H1 (cell line): ENCODE measurements at regions not wholly inside any gene's neighbourhood (a gene's known extent, or its start where the extent isn't known, plus 50 kb on each side); places are given as distances from the start of the nearest gene placed in this dataset.

Experiments
- CTCF ChIA-PET: fragments of 300-600 bp; sonication (Branson Sonifier 250); formaldehyde crosslinking; loops from one replicate; lab custom pipeline; 2021; ENCODE audit not compliant: partially characterized antibody; lab: Charles Lee
- POLR2A ChIA-PET: fragments of 300-600 bp; sonication (Branson Sonifier 250); formaldehyde crosslinking; loops from one replicate; lab custom pipeline; 2021; ENCODE audit warnings: inconsistent platforms; ENCODE audit not compliant: partially characterized antibody; lab: Charles Lee
- DNase-seq, 2 experiments: peaks; one replicate each; pipeline versions ENCODE4 v3.0.0 to v3.0.0-alpha.2; 2010 to 2022; ENCODE audit warnings: low spot score in 2 of 2, low read depth in 1 of 2, mixed read lengths in 1 of 2
- FAIRE-seq: peaks from 2 replicates; lab custom pipeline; 2011; peaks lifted over from hg19 to GRCh38; lab: Jason Lieb, UNC
- H2AFZ ChIP-seq: 2 replicates; pipeline ENCODE4 v1.8.1; 2012; ENCODE audit warnings: low read length, inconsistent platforms
- H2AK5ac ChIP-seq: 2 replicates; pipeline ENCODE4 v1.6.1; 2013; ENCODE audit warnings: low read depth, low read length
- H2BK120ac ChIP-seq: replicated peaks from 2 replicates; pipeline ENCODE3; 2013; ENCODE audit warnings: low read depth, low read length, inconsistent platforms
- H2BK12ac ChIP-seq: 2 replicates; pipeline ENCODE4 v1.6.1; 2013; ENCODE audit warnings: low read depth, low read length
- H2BK15ac ChIP-seq: 2 replicates; pipeline ENCODE4 v1.6.1; 2013; ENCODE audit warnings: low read length
- H2BK20ac ChIP-seq: 2 replicates; pipeline ENCODE4 v1.6.1; 2013; ENCODE audit warnings: low read length
- H2BK5ac ChIP-seq: 2 replicates; pipeline ENCODE4 v1.6.1; 2013; ENCODE audit warnings: low read depth, low read length
- H3K14ac ChIP-seq: 2 replicates; pipeline ENCODE4 v1.6.1; 2013; ENCODE audit warnings: inconsistent platforms; ENCODE audit not compliant: insufficient read length
- H3K18ac ChIP-seq: 2 replicates; pipeline ENCODE4 v1.6.1; 2013; ENCODE audit warnings: low read length; ENCODE audit errors: extremely low read depth
- H3K23ac ChIP-seq: 2 replicates; pipeline ENCODE4 v1.6.1; 2013; ENCODE audit warnings: inconsistent platforms; ENCODE audit not compliant: insufficient read length
- H3K23me2 ChIP-seq: 2 replicates; pipeline ENCODE4 v1.6.1; 2013; ENCODE audit warnings: low read depth, low read length
- H3K27ac ChIP-seq: 2 replicates; pipeline ENCODE4 v1.6.1; 2011; ENCODE audit warnings: low read depth, low read length, inconsistent platforms
- H3K27me3 ChIP-seq, 4 experiments: replicated peaks in 1 of 4; 1 replicate in 1 of 4; 2 replicates in 3 of 4; pipeline versions ENCODE4 v1.6.1 to v1.8.1; 2011 to 2013; ENCODE audit warnings: low read length in 3 of 4, mild to moderate bottlenecking in 3 of 4, inconsistent platforms in 2 of 4, mixed read lengths in 2 of 4, moderate library complexity in 1 of 4; ENCODE audit not compliant: control insufficient read depth in 3 of 4, insufficient read depth in 3 of 4; ENCODE audit errors: extremely low read depth in 1 of 4
- H3K36me3 ChIP-seq, 4 experiments: 2 replicates each; pipeline versions ENCODE4 v1.6.1 to v1.8.1; 2011 to 2013; ENCODE audit warnings: mild to moderate bottlenecking in 4 of 4, low read length in 3 of 4, moderate library complexity in 2 of 4, control low read depth in 1 of 4, inconsistent platforms in 1 of 4; ENCODE audit not compliant: insufficient read depth in 4 of 4, control insufficient read depth in 2 of 4
- H3K4ac ChIP-seq: replicated peaks from 2 replicates; pipeline ENCODE3; 2013; ENCODE audit warnings: low read length, low read depth, mixed read lengths, inconsistent platforms; ENCODE audit not compliant: insufficient read length
- H3K4me1 ChIP-seq, 4 experiments: replicated peaks in 1 of 4; 1 replicate in 1 of 4; 2 replicates in 3 of 4; pipeline versions ENCODE4 v1.6.1 to v1.8.1; 2011 to 2013; ENCODE audit warnings: low read length in 3 of 4, inconsistent platforms in 2 of 4, mixed read lengths in 1 of 4; ENCODE audit not compliant: insufficient read depth in 4 of 4, control insufficient read depth in 3 of 4
- H3K4me2 ChIP-seq, 2 experiments: 2 replicates each; pipeline versions ENCODE4 v1.6.1 to v1.8.1; 2011 to 2013; ENCODE audit warnings: low read depth in 2 of 2, low read length in 2 of 2, control low read depth in 1 of 2, inconsistent platforms in 1 of 2, mild to moderate bottlenecking in 1 of 2; ENCODE audit not compliant: insufficient read depth in 1 of 2
- H3K4me3 ChIP-seq, 4 experiments: fragments of 200-600, 300-600 bp in 1 of 4; sonication (generic), shearing (Covaris generic), sonication (Bioruptor Twin) in 1 of 4; 2 replicates each; pipeline versions ENCODE4 v1.5.1 to v1.8.1; 2011 to 2016; ENCODE audit warnings: low read length in 4 of 4, low read depth in 3 of 4, control low read depth in 2 of 4, inconsistent platforms in 2 of 4, mild to moderate bottlenecking in 2 of 4, mixed read lengths in 1 of 4, moderate library complexity in 1 of 4; ENCODE audit not compliant: insufficient read depth in 2 of 4; ENCODE audit errors: extremely low read depth in 1 of 4
- H3K56ac ChIP-seq: replicated peaks from 2 replicates; pipeline ENCODE3; 2013; ENCODE audit warnings: low read depth, mild to moderate bottlenecking, mixed read lengths, low read length, inconsistent platforms; ENCODE audit not compliant: insufficient read length
- H3K79me1 ChIP-seq: 2 replicates; pipeline ENCODE4 v1.6.1; 2013; ENCODE audit warnings: low read depth, low read length, control low read depth
- H3K79me2 ChIP-seq, 2 experiments: 2 replicates each; pipeline versions ENCODE4 v1.6.1 to v1.8.1; 2012 to 2013; ENCODE audit warnings: low read length in 2 of 2, mild to moderate bottlenecking in 2 of 2, inconsistent platforms in 1 of 2; ENCODE audit not compliant: insufficient read depth in 2 of 2, control insufficient read depth in 1 of 2
- H3K9ac ChIP-seq, 4 experiments: replicated peaks in 1 of 4; 1 replicate in 1 of 4; 2 replicates in 3 of 4; pipeline versions ENCODE4 v1.6.1 to v1.8.1; 2011 to 2013; ENCODE audit warnings: low read depth in 3 of 4, low read length in 3 of 4, control low read depth in 2 of 4, mild to moderate bottlenecking in 2 of 4, moderate library complexity in 2 of 4, inconsistent platforms in 1 of 4; ENCODE audit errors: extremely low read depth in 1 of 4
- H3K9me3 ChIP-seq, 2 experiments: 2 replicates each; pipeline versions ENCODE4 v1.6.1 to v1.8.1; 2012 to 2013; ENCODE audit warnings: mild to moderate bottlenecking in 2 of 2, moderate library complexity in 2 of 2, control low read depth in 1 of 2, inconsistent platforms in 1 of 2, low read depth in 1 of 2, low read length in 1 of 2, mixed read lengths in 1 of 2; ENCODE audit not compliant: insufficient read depth in 2 of 2
- H4K20me1 ChIP-seq, 2 experiments: replicated peaks in 1 of 2; 2 replicates each; pipeline versions ENCODE3 to v1.8.1; 2011 to 2013; ENCODE audit warnings: inconsistent platforms in 2 of 2, low read length in 2 of 2, mild to moderate bottlenecking in 1 of 2; ENCODE audit not compliant: insufficient read depth in 2 of 2, control insufficient read depth in 1 of 2
- H4K5ac ChIP-seq: 2 replicates; pipeline ENCODE4 v1.6.1; 2013; ENCODE audit warnings: low read length, low read depth, mixed read lengths, inconsistent platforms; ENCODE audit not compliant: insufficient read length
- H4K8ac ChIP-seq: 2 replicates; pipeline ENCODE4 v1.8.0; 2013; ENCODE audit warnings: mild to moderate bottlenecking, moderate library complexity, low read length, inconsistent platforms; ENCODE audit not compliant: insufficient read depth; ENCODE audit errors: extremely low read depth
- H4K91ac ChIP-seq: replicated peaks from 2 replicates; pipeline ENCODE3; 2013; ENCODE audit warnings: low read length, mixed read lengths, inconsistent platforms; ENCODE audit not compliant: insufficient read length
- CHD1 ChIP-seq: IDR thresholded peaks from 2 replicates; pipeline ENCODE4 v1.6.1; 2012; ENCODE audit warnings: low read depth, low read length, improper control_type of control experiment
- CHD2 ChIP-seq: IDR thresholded peaks from 2 replicates; pipeline ENCODE4 v1.6.1; 2012; ENCODE audit warnings: low read length, improper control_type of control experiment
- EZH2 ChIP-seq: fragments of 200-600 bp; sonication (generic); IDR thresholded peaks from 2 replicates; pipeline ENCODE4 v1.7.1; 2012; ENCODE audit warnings: low read depth, mild to moderate bottlenecking, moderate library complexity, low read length, inconsistent platforms; ENCODE audit not compliant: severe bottlenecking
- GTF2F1 ChIP-seq: IDR thresholded peaks from 2 replicates; pipeline ENCODE4 v1.6.1; 2012; ENCODE audit warnings: low read depth, low read length, improper control_type of control experiment, borderline replicate concordance
- PHF8 ChIP-seq: fragments of 200-600 bp; sonication (generic); conservative IDR thresholded peaks from 2 replicates; pipeline ENCODE4 v1.7.1; 2012; ENCODE audit warnings: low read depth, mild to moderate bottlenecking, inconsistent platforms, low read length, moderate library complexity
- POLR2A ChIP-seq, 2 experiments: IDR thresholded peaks; 1 replicate in 1 of 2; 2 replicates in 1 of 2; pipeline ENCODE4 v1.6.1; 2011; ENCODE audit warnings: low read depth in 2 of 2, low read length in 2 of 2, mild to moderate bottlenecking in 2 of 2; ENCODE audit errors: control extremely low read depth in 1 of 2
- RXRA ChIP-seq: IDR thresholded peaks from 2 replicates; pipeline ENCODE4 v1.6.1; 2011; ENCODE audit warnings: low read depth, mild to moderate bottlenecking, low read length, moderate library complexity; ENCODE audit not compliant: insufficient read depth
- TAF1 ChIP-seq: IDR thresholded peaks from 2 replicates; pipeline ENCODE4 v1.6.1; 2011; ENCODE audit warnings: mild to moderate bottlenecking, low read depth, low read length
- WGBS, 2 experiments: shearing (Covaris generic) in 1 of 2; methylation state at CpG; one replicate each; pipeline versions ENCODE4 v1.1.6 to v1.1.7; 2013 to 2015; ENCODE audit warnings: low lambda C conversion rate in 2 of 2, mixed read lengths in 2 of 2, inconsistent platforms in 1 of 2, low coverage in 1 of 2, missing lambda C conversion rate in 1 of 2; ENCODE audit not compliant: insufficient replicate concordance in 2 of 2, insufficient coverage in 1 of 2, insufficient read length in 1 of 2; ENCODE audit errors: extremely low coverage in 1 of 2, missing lambda C conversion rate in 1 of 2; 5-methylcytosine and 5-hydroxymethylcytosine counted together
- TF ChIP-seq, protein P1 (sequence below), 3 experiments: IDR thresholded peaks; 1 replicate in 2 of 3; 2 replicates in 1 of 3; pipeline versions ENCODE4 v1.5.1 to v1.6.1; 2011; ENCODE audit warnings: low read length in 3 of 3, mild to moderate bottlenecking in 3 of 3, inconsistent platforms in 2 of 3, low read depth in 1 of 3, moderate library complexity in 1 of 3; ENCODE audit not compliant: insufficient read depth in 1 of 3; ENCODE audit errors: control extremely low read depth in 1 of 3

DNA sequence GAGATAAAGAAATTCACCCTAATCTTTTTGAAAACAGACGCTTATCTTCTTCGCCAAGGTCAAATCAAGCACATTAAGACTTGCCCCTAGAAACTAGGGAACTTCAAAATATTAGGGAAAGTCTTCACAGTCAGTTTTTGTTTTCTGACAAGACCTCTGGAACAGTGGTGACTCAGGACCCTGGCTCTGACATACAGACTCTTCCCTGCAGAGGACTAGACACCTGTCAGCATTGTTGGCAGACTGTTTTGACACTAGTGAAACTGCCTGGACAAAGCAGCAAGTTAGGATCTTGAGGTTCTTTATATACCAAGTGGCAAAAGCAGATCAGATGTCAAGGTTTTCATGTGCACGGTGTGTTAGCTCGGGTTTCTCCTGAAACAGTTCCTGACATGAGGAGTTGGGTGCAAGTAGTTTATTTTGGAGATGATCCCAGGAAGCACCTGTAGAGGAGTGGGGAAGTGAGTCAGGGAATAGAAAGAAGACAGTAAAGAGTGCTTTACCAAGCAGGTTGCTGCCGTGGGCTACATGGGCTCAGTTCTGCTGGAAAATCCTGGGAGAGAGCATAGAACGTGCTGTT is 182.0 kb upstream of the IRX5 start:
- H4K20me1 ChIP-seq, result no peaks in the 10 kb centered on the region
- no peak overlapping the region for H3K56ac ChIP-seq
- FAIRE-seq (no peak), DNase-seq (no peak)
- ChIA-PET POLR2A (no interaction called here), CTCF (interaction anchor here (0.6 kb wide), 1 partner anchor 12 kb away, joined by 3 read pairs; no protein-coding TSS in a partner anchor)
- no peak overlapping the region for H3K18ac ChIP-seq
- 84% methylated on average over 6 of the region's 6 CpGs; no CpG with 5 or more reads in 1 of the 2 experiments for WGBS, 2 experiments
- H2BK120ac ChIP-seq, result no peak overlapping the region
- no peak overlapping the region for H2BK20ac ChIP-seq
- H3K4ac ChIP-seq, result no peak overlapping the region
- no peak overlapping the region for H4K91ac ChIP-seq
- no peak overlapping the region for H2BK12ac ChIP-seq
- H3K4me1 ChIP-seq, result no peaks in the 10 kb centered on the region
- no peak overlapping the region for H3K4me2 ChIP-seq
- H3K23me2 ChIP-seq, result no peaks in the 10 kb centered on the region
- TF ChIP-seq EZH2 (no peak), PHF8 (no peak), CHD2 (no peak), TAF1 (no peak), RXRA (no peak), POLR2A (IDR thresholded peaks at IDR 0.05; ENCODE audit: control extremely low read depth in 1 of 2, low read depth in 2 of 2, low read length in 2 of 2) (no peak), CHD1 (no peak), GTF2F1 (no peak)
- TF ChIP-seq, protein P1, sequence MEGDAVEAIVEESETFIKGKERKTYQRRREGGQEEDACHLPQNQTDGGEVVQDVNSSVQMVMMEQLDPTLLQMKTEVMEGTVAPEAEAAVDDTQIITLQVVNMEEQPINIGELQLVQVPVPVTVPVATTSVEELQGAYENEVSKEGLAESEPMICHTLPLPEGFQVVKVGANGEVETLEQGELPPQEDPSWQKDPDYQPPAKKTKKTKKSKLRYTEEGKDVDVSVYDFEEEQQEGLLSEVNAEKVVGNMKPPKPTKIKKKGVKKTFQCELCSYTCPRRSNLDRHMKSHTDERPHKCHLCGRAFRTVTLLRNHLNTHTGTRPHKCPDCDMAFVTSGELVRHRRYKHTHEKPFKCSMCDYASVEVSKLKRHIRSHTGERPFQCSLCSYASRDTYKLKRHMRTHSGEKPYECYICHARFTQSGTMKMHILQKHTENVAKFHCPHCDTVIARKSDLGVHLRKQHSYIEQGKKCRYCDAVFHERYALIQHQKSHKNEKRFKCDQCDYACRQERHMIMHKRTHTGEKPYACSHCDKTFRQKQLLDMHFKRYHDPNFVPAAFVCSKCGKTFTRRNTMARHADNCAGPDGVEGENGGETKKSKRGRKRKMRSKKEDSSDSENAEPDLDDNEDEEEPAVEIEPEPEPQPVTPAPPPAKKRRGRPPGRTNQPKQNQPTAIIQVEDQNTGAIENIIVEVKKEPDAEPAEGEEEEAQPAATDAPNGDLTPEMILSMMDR (IDR thresholded peaks at IDR 0.05; ENCODE audit: control extremely low read depth in 1 of 3, insufficient read depth in 1 of 3, low read depth in 1 of 3, low read length in 3 of 3), result no peak
- H3K27ac ChIP-seq, result no peak overlapping the region
- H3K27me3 ChIP-seq, result no peaks in the 10 kb centered on the region
- no peaks in the 10 kb centered on the region for H3K79me1 ChIP-seq
- H2AK5ac ChIP-seq, result no peak overlapping the region
- no peak overlapping the region for H2AFZ ChIP-seq
- H3K4me3 ChIP-seq, result no peak overlapping the region
- no peak overlapping the region for H4K8ac ChIP-seq
- no peak overlapping the region for H3K9ac ChIP-seq
- no peak overlapping the region for H2BK5ac ChIP-seq
- no peaks in the 10 kb centered on the region for H3K9me3 ChIP-seq
- H3K36me3 ChIP-seq, result no peaks in the 10 kb centered on the region
- H3K23ac ChIP-seq, result no peak overlapping the region
- no peak overlapping the region for H2BK15ac ChIP-seq
- no peak overlapping the region for H4K5ac ChIP-seq
- H3K79me2 ChIP-seq, result no peaks in the 10 kb centered on the region
- no peak overlapping the region for H3K14ac ChIP-seq
